ENCODE measurements at regions not wholly inside any gene's neighbourhood (a gene's known extent, or its start where the extent isn't known, plus 50 kb on each side); places are given as distances from the start of the nearest gene placed in this dataset.

- no peaks in the 10 kb centered on the region for H3K9me3 Mint-ChIP-seq
- H3K27me3 Mint-ChIP-seq, result peaks cover 2% of the 10 kb centered on the region
- DNase-seq, result no peak
- CTCF ChIA-PET, result interaction anchor here (0.6 to 0.7 kb wide), 3 partner anchors 9 to 712 kb away, joined by 3 to 7 read pairs (median 3); no protein-coding TSS in a partner anchor
- no peak for TF ChIP-seq CTCF (IDR thresholded peaks at IDR 0.05)
- intact Hi-C loops (cut with micrococcal nuclease), result no loop called here
- H3K4me1 Mint-ChIP-seq, result no peaks in the 10 kb centered on the region
- no peaks in the 10 kb centered on the region for H3K36me3 Mint-ChIP-seq (ENCODE audit: low read depth)
- no peak for ATAC-seq (ENCODE audit: low read depth)
- H3K27ac Mint-ChIP-seq, result no peak overlapping the region
- no peak overlapping the region for H3K4me3 Mint-ChIP-seq
- POLR2A ChIA-PET, result no interaction called here
Measured at GRCh38 chr2:211157211-211157610, 600.8 kb downstream of the CPS1 start.

DNA sequence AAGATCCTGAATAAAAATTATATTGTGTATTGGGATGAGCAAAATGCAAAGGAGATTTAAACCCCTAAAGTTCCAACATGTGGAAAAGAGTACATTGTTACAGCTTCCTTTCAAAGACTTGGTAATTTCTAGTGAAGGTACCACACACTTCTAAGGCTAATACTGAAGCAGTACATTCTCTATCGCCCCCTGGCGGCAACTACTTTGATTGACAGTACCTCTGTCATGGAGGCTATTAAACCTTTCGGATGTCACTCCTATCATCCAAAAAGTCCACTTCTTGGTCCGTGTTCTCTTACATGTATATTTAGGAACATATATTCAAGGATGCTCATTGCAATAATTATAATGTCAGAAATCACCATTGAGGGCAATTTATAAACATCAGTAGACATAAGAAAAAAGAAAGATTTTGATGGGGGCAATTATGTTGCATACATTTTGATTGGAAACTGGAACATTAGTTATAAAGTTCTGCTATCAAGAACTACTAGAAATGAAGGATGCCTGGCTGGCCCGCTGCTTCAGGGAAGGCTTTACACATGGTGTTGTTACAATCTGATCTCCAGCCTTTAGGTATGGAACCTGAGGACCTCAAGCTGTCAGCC is 601.6 kb downstream of the CPS1 start:
- no peaks in the 10 kb centered on the region for H3K4me1 Mint-ChIP-seq
- intact Hi-C loops (cut with micrococcal nuclease), result loop anchor here (1.0 kb wide), 3 partner anchors 541 to 910 kb away; no protein-coding TSS in a partner anchor
- peaks cover 2% of the 10 kb centered on the region for H3K27me3 Mint-ChIP-seq
- POLR2A ChIA-PET, result no interaction called here
- TF ChIP-seq CTCF (IDR thresholded peaks at IDR 0.05), result peak; percentile 82
- CTCF ChIA-PET, result interaction anchor here (0.6 to 0.7 kb wide), 3 partner anchors 10 to 713 kb away, joined by 3 to 7 read pairs (median 3); no protein-coding TSS in a partner anchor
- DNase-seq, result peak; percentile 25
- peak; percentile 75 for ATAC-seq (ENCODE audit: low read depth)
- no peaks in the 10 kb centered on the region for H3K36me3 Mint-ChIP-seq (ENCODE audit: low read depth)
- H3K4me3 Mint-ChIP-seq, result no peak overlapping the region
- no peaks in the 10 kb centered on the region for H3K9me3 Mint-ChIP-seq
- no peak overlapping the region for H3K27ac Mint-ChIP-seq

DNA sequence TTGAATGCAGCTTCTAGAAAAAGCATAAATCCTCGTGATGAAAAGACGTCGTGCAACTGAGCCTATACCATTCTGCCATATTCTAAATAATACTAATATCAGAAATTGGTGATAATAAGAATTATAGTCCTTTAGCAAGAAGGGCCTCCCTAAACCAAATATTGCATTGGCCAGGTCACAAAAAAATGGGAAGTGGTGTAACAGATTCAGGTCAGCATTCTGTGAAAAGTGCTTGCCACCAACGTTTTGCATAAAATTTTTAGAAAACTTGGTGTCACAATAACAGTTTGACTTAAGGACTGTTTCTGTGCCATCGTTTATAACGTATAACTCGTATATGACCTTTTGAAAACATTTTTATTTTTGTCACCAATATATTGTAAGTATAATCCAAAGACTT is 603.6 kb downstream of the CPS1 start:
- no peak for TF ChIP-seq CTCF (IDR thresholded peaks at IDR 0.05)
- H3K4me3 Mint-ChIP-seq, result no peak overlapping the region
- no peaks in the 10 kb centered on the region for H3K4me1 Mint-ChIP-seq
- no peak for ATAC-seq (ENCODE audit: low read depth)
- no peaks in the 10 kb centered on the region for H3K36me3 Mint-ChIP-seq (ENCODE audit: low read depth)
- POLR2A ChIA-PET, result no interaction called here
- H3K27ac Mint-ChIP-seq, result no peak overlapping the region
- DNase-seq, result no peak
- H3K9me3 Mint-ChIP-seq, result no peaks in the 10 kb centered on the region
- peaks cover 2% of the 10 kb centered on the region for H3K27me3 Mint-ChIP-seq
- intact Hi-C loops (cut with micrococcal nuclease), result no loop called here
- CTCF ChIA-PET, result no interaction called here

- no peaks in the 10 kb centered on the region for H3K4me1 Mint-ChIP-seq
- no peak for TF ChIP-seq CTCF (IDR thresholded peaks at IDR 0.05)
- intact Hi-C loops (cut with micrococcal nuclease), result no loop called here
- no peaks in the 10 kb centered on the region for H3K9me3 Mint-ChIP-seq
- no peaks in the 10 kb centered on the region for H3K36me3 Mint-ChIP-seq (ENCODE audit: low read depth)
- CTCF ChIA-PET, result no interaction called here
- H3K27ac Mint-ChIP-seq, result no peak overlapping the region
- POLR2A ChIA-PET, result no interaction called here
- no peak overlapping the region for H3K4me3 Mint-ChIP-seq
- DNase-seq (no peak), ATAC-seq (ENCODE audit: low read depth) (no peak)
- peaks cover 2% of the 10 kb centered on the region for H3K27me3 Mint-ChIP-seq
Measured at GRCh38 chr2:211161236-211161635, 604.8 kb downstream of the CPS1 start.

DNA sequence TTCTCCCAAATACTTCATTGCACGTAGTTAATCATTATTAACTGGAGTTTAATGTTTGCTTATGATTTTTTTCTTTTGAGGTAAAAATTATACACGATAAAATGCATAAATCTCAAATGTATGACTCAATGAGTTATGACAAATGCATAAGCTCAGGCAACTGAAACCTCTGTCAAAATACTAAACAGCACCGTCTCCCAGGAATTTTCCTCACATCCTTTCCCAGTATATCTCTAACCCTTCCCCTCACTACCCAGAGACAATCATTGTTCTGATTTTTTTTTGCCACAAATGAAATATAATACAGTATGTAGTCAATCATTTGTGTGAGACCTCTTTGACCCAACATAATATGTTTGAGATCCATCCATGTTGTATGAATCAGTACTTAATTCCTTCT is 606.5 kb downstream of the CPS1 start:
- Mint-ChIP-seq H3K9me3 (no peaks in the 10 kb centered on the region), H3K36me3 (ENCODE audit: low read depth) (no peaks in the 10 kb centered on the region), H3K27ac (no peak overlapping the region), H3K4me1 (no peaks in the 10 kb centered on the region), H3K4me3 (no peak overlapping the region), H3K27me3 (peaks cover 2% of the 10 kb centered on the region)
- POLR2A ChIA-PET, result no interaction called here
- no peak for DNase-seq
- CTCF ChIA-PET, result no interaction called here
- ATAC-seq (ENCODE audit: low read depth), result no peak
- intact Hi-C loops (cut with micrococcal nuclease), result no loop called here
- no peak for TF ChIP-seq CTCF (IDR thresholded peaks at IDR 0.05)

Measured in activated B cell treated with CpG ODN at 0.5 μM for 24 hours (primary cell).